MCF 10A (cell line): ENCODE measurements at regions not wholly inside any gene's neighbourhood (a gene's known extent, or its start where the extent isn't known, plus 50 kb on each side); places are given as distances from the start of the nearest gene placed in this dataset.
A peak's percentile ranks its signal among the peaks of the same experiment; 100 is the strongest.

Experiments used
- BruUV-seq: library from RNA; stranded (reverse); fragments of 400-500 nt; replicated peaks from 2 replicates; lab custom pipeline; 2021; lab: Mats Ljungman, UMichigan
- CTCF ChIA-PET: fragments of 300-600 bp; sonication (Branson Sonifier 250); formaldehyde crosslinking; extraction: SDS; loops from one replicate; lab custom pipeline; 2021; ENCODE audit warnings: antibody characterized with exemption, inconsistent platforms; lab: Yijun Ruan, JAX
- POLR2A ChIA-PET: fragments of 300-600, 350-650 bp; sonication (Branson Sonifier 250); formaldehyde crosslinking; extraction: SDS; loops from one replicate; lab custom pipeline; 2020; ENCODE audit warnings: antibody characterized with exemption, inconsistent platforms; lab: Yijun Ruan, JAX
- DNase-seq: peaks from one replicate; pipeline ENCODE4 v3.0.0-alpha.2; 2018; ENCODE audit not compliant: unreplicated experiment
- H3K27ac Mint-ChIP-seq: one replicate; pipeline ENCODE4 v1.8.0; 2022; ENCODE audit warnings: mild to moderate bottlenecking, low read depth, mixed read lengths; ENCODE audit not compliant: unreplicated experiment
- H3K27me3 Mint-ChIP-seq: one replicate; pipeline ENCODE4 v1.8.0; 2022; ENCODE audit warnings: mixed read lengths; ENCODE audit not compliant: insufficient read depth, unreplicated experiment
- H3K36me3 Mint-ChIP-seq: one replicate; pipeline ENCODE4 v1.8.0; 2022; ENCODE audit warnings: mild to moderate bottlenecking, moderate library complexity, mixed read lengths; ENCODE audit not compliant: insufficient read depth, unreplicated experiment
- H3K4me1 Mint-ChIP-seq: one replicate; pipeline ENCODE4 v1.8.0; 2022; ENCODE audit warnings: mixed read lengths; ENCODE audit not compliant: insufficient read depth, unreplicated experiment
- H3K4me3 Mint-ChIP-seq: one replicate; pipeline ENCODE4 v1.8.0; 2022; ENCODE audit warnings: mild to moderate bottlenecking, moderate library complexity, mixed read lengths; ENCODE audit not compliant: unreplicated experiment
- H3K9me3 Mint-ChIP-seq: one replicate; pipeline ENCODE4 v1.8.0; 2022; ENCODE audit warnings: mixed read lengths; ENCODE audit not compliant: unreplicated experiment
- CTCF ChIP-seq: fragments of 200-600 bp; IDR thresholded peaks from one replicate; pipeline ENCODE4 v1.8.0; 2022; ENCODE audit warnings: antibody characterized with exemption, mild to moderate bottlenecking; ENCODE audit not compliant: unreplicated experiment
- intact Hi-C: fragments of 100-400 bp; cut with micrococcal nuclease; formaldehyde crosslinking; loops from 2 replicates; pipeline ENCODE4 v1.14.1; 2022

GRCh38 chrX:115936008-115936407 is 234.5 kb upstream of the AGTR2 start:
- intact Hi-C loops: no loop called here
- Mint-ChIP-seq H3K27me3 (peaks cover 37% of the 10 kb centered on the region), H3K36me3 (peaks cover 11% of the 10 kb centered on the region), H3K4me3 (no peak overlapping the region), H3K4me1 (no peaks in the 10 kb centered on the region), H3K9me3 (peaks cover 12% of the 10 kb centered on the region), H3K27ac (no peak overlapping the region)
- no peak for TF ChIP-seq CTCF
- ChIA-PET CTCF (no interaction called here), POLR2A (no interaction called here)
- no TSS peak for BruUV-seq
- DNase-seq: no peak

- no peaks in the 10 kb centered on the region for H3K9me3 Mint-ChIP-seq
- no peak overlapping the region for H3K27ac Mint-ChIP-seq
- peaks cover 17% of the 10 kb centered on the region for H3K36me3 Mint-ChIP-seq
- H3K4me3 Mint-ChIP-seq: no peak overlapping the region
- BruUV-seq: no TSS peak
- DNase-seq: no peak
- no peak for TF ChIP-seq CTCF
- ChIA-PET POLR2A (no interaction called here), CTCF (interaction anchor here (1.6 kb wide), 1 partner anchor 45 kb away, joined by 6 read pairs; no protein-coding TSS in a partner anchor)
- H3K27me3 Mint-ChIP-seq: peaks cover 40% of the 10 kb centered on the region
- intact Hi-C loops: no loop called here
- H3K4me1 Mint-ChIP-seq: no peaks in the 10 kb centered on the region
Observed at GRCh38 chrX:115939070-115939469, 231.5 kb upstream of the AGTR2 start.

- BruUV-seq: no TSS peak
- DNase-seq: no peak
- TF ChIP-seq CTCF: no peak
- no peaks in the 10 kb centered on the region for H3K4me1 Mint-ChIP-seq
- H3K36me3 Mint-ChIP-seq: peaks cover 17% of the 10 kb centered on the region
- H3K27me3 Mint-ChIP-seq: peaks cover 42% of the 10 kb centered on the region
- CTCF ChIA-PET: interaction anchor here (0.7 to 1.6 kb wide), 2 partner anchors 46 to 777 kb away, joined by 4 to 6 read pairs; no protein-coding TSS in a partner anchor
- no peaks in the 10 kb centered on the region for H3K9me3 Mint-ChIP-seq
- intact Hi-C loops: no loop called here
- H3K4me3 Mint-ChIP-seq: no peak overlapping the region
- POLR2A ChIA-PET: no interaction called here
- H3K27ac Mint-ChIP-seq: no peak overlapping the region
Observed at GRCh38 chrX:115939636-115940160, 230.8 kb upstream of the AGTR2 start.

- no peaks in the 10 kb centered on the region for H3K9me3 Mint-ChIP-seq
- intact Hi-C loops: no loop called here
- no peak overlapping the region for H3K4me3 Mint-ChIP-seq
- BruUV-seq: no TSS peak
- POLR2A ChIA-PET: no interaction called here
- no peak overlapping the region for H3K27ac Mint-ChIP-seq
- CTCF ChIA-PET: interaction anchor here (0.7 to 1.6 kb wide), 3 partner anchors 29 to 777 kb away, joined by 3 to 6 read pairs (median 4); no protein-coding TSS in a partner anchor
- peaks cover 17% of the 10 kb centered on the region for H3K36me3 Mint-ChIP-seq
- peaks cover 46% of the 10 kb centered on the region for H3K27me3 Mint-ChIP-seq
- TF ChIP-seq CTCF: no peak
- H3K4me1 Mint-ChIP-seq: no peaks in the 10 kb centered on the region
- peak; percentile 6 for DNase-seq
Observed at GRCh38 chrX:115940348-115940747, 230.2 kb upstream of the AGTR2 start.
